ENCODE measurements at regions not wholly inside any gene's neighbourhood (a gene's known extent, or its start where the extent isn't known, plus 50 kb on each side); places are given as distances from the start of the nearest gene placed in this dataset.
A peak's percentile ranks its signal among the peaks of the same experiment; 100 is the strongest.

- TF ChIP-seq CTCF (IDR thresholded peaks at IDR 0.05): peak in 1 of 7 experiments; percentile 15
- TF ChIP-seq POLR2A (IDR thresholded peaks at IDR 0.05): no peak
- TF ChIP-seq POLR2AphosphoS5 (IDR thresholded peaks at IDR 0.05): no peak
Measured at GRCh38 chr9:75333624-75334023, 245.3 kb downstream of the OSTF1 start.

Data from stomach (tissue), 4 donors.